ENCODE measurements at regions not wholly inside any gene's neighbourhood (a gene's known extent, or its start where the extent isn't known, plus 50 kb on each side); places are given as distances from the start of the nearest gene placed in this dataset.

DNA sequence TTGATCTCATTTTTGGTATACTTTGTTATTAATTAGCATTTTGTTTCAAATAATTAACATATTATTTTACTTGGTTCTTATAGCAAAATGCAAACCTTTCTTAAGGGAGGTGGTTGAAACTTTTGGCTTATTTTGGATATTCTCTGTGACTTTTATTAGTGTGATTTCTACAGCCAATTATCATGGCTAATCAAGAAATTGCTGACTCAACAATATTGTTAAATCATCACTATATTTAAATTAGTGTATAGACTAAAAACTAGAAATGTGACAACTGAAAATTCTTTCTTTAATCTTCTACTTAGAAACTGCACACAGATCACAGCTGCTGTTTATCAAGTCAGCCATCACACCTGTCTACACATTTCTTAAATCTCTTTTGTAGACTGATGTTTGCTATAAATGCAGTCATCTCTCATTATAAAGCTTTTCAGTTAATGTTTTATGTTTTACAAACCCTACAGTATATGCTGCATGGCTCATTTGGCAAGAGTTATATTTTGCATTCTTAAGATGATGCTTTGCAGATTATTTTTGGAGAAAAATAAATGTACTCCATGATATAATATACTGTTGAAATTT lies 389.8 kb upstream of the PCDH10 start (continued):
- TF ChIP-seq, protein P1, sequence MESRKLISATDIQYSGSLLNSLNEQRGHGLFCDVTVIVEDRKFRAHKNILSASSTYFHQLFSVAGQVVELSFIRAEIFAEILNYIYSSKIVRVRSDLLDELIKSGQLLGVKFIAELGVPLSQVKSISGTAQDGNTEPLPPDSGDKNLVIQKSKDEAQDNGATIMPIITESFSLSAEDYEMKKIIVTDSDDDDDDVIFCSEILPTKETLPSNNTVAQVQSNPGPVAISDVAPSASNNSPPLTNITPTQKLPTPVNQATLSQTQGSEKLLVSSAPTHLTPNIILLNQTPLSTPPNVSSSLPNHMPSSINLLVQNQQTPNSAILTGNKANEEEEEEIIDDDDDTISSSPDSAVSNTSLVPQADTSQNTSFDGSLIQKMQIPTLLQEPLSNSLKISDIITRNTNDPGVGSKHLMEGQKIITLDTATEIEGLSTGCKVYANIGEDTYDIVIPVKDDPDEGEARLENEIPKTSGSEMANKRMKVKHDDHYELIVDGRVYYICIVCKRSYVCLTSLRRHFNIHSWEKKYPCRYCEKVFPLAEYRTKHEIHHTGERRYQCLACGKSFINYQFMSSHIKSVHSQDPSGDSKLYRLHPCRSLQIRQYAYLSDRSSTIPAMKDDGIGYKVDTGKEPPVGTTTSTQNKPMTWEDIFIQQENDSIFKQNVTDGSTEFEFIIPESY (IDR thresholded peaks at IDR 0.05; ENCODE audit: extremely low read depth, insufficient replicate concordance, low read length), result no peak
- TF ChIP-seq, protein P2, sequence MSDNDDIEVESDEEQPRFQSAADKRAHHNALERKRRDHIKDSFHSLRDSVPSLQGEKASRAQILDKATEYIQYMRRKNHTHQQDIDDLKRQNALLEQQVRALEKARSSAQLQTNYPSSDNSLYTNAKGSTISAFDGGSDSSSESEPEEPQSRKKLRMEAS (IDR thresholded peaks at IDR 0.05), result no peak
- TF ChIP-seq SRF (IDR thresholded peaks at IDR 0.05; ENCODE audit: low read depth) (no peak), EGR1 (IDR thresholded peaks at IDR 0.05; ENCODE audit: low read depth) (no peak), CBX3 (IDR thresholded peaks at IDR 0.05; ENCODE audit: low read depth) (no peak), POLR2A (IDR thresholded peaks at IDR 0.05; ENCODE audit: borderline replicate concordance, extremely low read depth, insufficient read depth, insufficient read length) (no peak)

DNA sequence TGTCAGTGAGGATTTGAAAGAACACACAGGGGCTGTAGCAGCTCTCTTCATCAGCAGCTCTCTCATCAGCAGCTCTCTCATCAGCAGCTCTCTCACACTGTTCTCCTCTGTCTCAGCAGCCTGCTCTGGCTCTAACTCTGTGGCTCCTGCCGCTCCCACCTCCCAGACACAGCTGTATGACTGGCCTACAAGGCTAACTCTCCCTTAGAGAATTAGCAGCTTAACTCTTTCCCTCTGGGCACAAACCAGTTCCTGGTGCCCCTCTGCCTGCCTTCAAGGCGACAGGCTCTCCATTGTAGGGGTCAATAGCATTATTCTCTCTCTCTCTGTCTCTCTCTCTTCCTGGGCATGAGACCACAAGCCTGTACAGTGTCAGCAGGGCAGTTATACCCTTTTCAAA lies 385.6 kb upstream of the PCDH10 start:
- Histone ChIP-seq H3K9me2 (ENCODE audit: insufficient read depth) (no peaks in the 10 kb centered on the region), H3K79me2 (ENCODE audit: insufficient read depth, low read length) (no peaks in the 10 kb centered on the region), H3K27ac (ENCODE audit: low read depth, low read length) (no peak overlapping the region), H4K20me1 (ENCODE audit: insufficient read depth) (no peaks in the 10 kb centered on the region), H3K4me3 (replicated peaks in 1 of 2; ENCODE audit: low read depth in 1 of 2, low read length in 2 of 2) (no peak overlapping the region), H3K9me3 (ENCODE audit: control insufficient read depth in 1 of 2, insufficient read depth in 1 of 2, low read depth in 1 of 2, low read length in 2 of 2) (no peaks in the 10 kb centered on the region), H3K36me3 (ENCODE audit: control insufficient read depth in 1 of 2, insufficient read depth in 2 of 2, low read length in 2 of 2) (no peaks in the 10 kb centered on the region), H3K4me2 (ENCODE audit: low read length) (no peak overlapping the region), H3K4me1 (ENCODE audit: control insufficient read depth in 1 of 2, insufficient read depth in 2 of 2, low read length in 2 of 2) (no peaks in the 10 kb centered on the region), H3K9ac (ENCODE audit: low read length) (no peak overlapping the region), H3K27me3 (ENCODE audit: insufficient read depth, low read length) (no peaks in the 10 kb centered on the region), H2AFZ (ENCODE audit: low read depth, low read length, poor library complexity, severe bottlenecking) (no peak overlapping the region)
- ChIA-PET POLR2A (no interaction called here), CTCF (no interaction called here), RAD21 (ENCODE audit: low non-redundant PET in 1 of 2, low total read pairs in 2 of 2, uncharacterized antibody in 2 of 2, unreplicated experiment in 2 of 2) (no interaction called here)
- DNase-seq (ENCODE audit: low read depth, low spot score) (no peak), ATAC-seq (no peak)
- BruUV-seq (replicated peaks), result no TSS peak
- intact Hi-C loops (cut with micrococcal nuclease), result no loop called here
- no peak for TF ChIP-seq TCF7L2 (IDR thresholded peaks at IDR 0.05; ENCODE audit: borderline replicate concordance, extremely low read depth, insufficient read depth, insufficient read length)
- TF ChIP-seq RAD21 (IDR thresholded peaks at IDR 0.05; ENCODE audit: low read depth), result no peak
- no peak for TF ChIP-seq JUND (IDR thresholded peaks at IDR 0.05)
- TF ChIP-seq EZH2 (IDR thresholded peaks at IDR 0.05), result no peak
- TF ChIP-seq, protein P1 (IDR thresholded peaks at IDR 0.05; ENCODE audit: extremely low read depth, insufficient replicate concordance, low read length), result no peak
- no peak for TF ChIP-seq ZFX (IDR thresholded peaks at IDR 0.05)
- no peak for TF ChIP-seq CBX3 (IDR thresholded peaks at IDR 0.05; ENCODE audit: low read depth)
- TF ChIP-seq EGR1 (IDR thresholded peaks at IDR 0.05; ENCODE audit: low read depth), result no peak
- TF ChIP-seq SP1 (IDR thresholded peaks at IDR 0.05; ENCODE audit: low read depth), result no peak
- TF ChIP-seq POLR2AphosphoS5 (IDR thresholded peaks at IDR 0.05; ENCODE audit: low read depth, low read length), result no peak
- no peak for TF ChIP-seq FOSL1 (IDR thresholded peaks at IDR 0.05; ENCODE audit: low read depth)
- TF ChIP-seq, protein P3, sequence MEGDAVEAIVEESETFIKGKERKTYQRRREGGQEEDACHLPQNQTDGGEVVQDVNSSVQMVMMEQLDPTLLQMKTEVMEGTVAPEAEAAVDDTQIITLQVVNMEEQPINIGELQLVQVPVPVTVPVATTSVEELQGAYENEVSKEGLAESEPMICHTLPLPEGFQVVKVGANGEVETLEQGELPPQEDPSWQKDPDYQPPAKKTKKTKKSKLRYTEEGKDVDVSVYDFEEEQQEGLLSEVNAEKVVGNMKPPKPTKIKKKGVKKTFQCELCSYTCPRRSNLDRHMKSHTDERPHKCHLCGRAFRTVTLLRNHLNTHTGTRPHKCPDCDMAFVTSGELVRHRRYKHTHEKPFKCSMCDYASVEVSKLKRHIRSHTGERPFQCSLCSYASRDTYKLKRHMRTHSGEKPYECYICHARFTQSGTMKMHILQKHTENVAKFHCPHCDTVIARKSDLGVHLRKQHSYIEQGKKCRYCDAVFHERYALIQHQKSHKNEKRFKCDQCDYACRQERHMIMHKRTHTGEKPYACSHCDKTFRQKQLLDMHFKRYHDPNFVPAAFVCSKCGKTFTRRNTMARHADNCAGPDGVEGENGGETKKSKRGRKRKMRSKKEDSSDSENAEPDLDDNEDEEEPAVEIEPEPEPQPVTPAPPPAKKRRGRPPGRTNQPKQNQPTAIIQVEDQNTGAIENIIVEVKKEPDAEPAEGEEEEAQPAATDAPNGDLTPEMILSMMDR (IDR thresholded peaks at IDR 0.05 in 2 of 3, conservative IDR thresholded peaks at IDR 0.05 in 1 of 3; ENCODE audit: borderline replicate concordance in 1 of 3, insufficient read depth in 1 of 3, low read depth in 2 of 3, low read length in 2 of 3), result no peak
- no peak for TF ChIP-seq ELF1 (IDR thresholded peaks at IDR 0.05; ENCODE audit: borderline replicate concordance, low read depth)
- TF ChIP-seq, protein P2 (IDR thresholded peaks at IDR 0.05), result no peak
- TF ChIP-seq, protein P4, sequence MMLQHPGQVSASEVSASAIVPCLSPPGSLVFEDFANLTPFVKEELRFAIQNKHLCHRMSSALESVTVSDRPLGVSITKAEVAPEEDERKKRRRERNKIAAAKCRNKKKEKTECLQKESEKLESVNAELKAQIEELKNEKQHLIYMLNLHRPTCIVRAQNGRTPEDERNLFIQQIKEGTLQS (IDR thresholded peaks at IDR 0.05), result no peak
- TF ChIP-seq POLR2A (IDR thresholded peaks at IDR 0.05; ENCODE audit: borderline replicate concordance, extremely low read depth, insufficient read depth, insufficient read length), result no peak
- TF ChIP-seq CEBPB (IDR thresholded peaks at IDR 0.05; ENCODE audit: low read depth), result no peak
